Tibial nerve (tissue), 4 donors: ENCODE measurements at regions not wholly inside any gene's neighbourhood (a gene's known extent, or its start where the extent isn't known, plus 50 kb on each side); places are given as distances from the start of the nearest gene placed in this dataset.

Experiments used
- EP300 ChIP-seq, 2 donors: sonication (generic); formaldehyde crosslinking; IDR thresholded peaks; one replicate each; pipeline ENCODE4 v1.6.1; 2017; ENCODE audit warnings: antibody characterized with exemption in 2 of 2, mild to moderate bottlenecking in 1 of 2
- POLR2A ChIP-seq, 2 donors: fragments of 450-650 bp; IDR thresholded peaks; one replicate each; pipeline ENCODE4 v1.6.1; 2017; ENCODE audit warnings: antibody characterized with exemption in 2 of 2, mild to moderate bottlenecking in 2 of 2, moderate library complexity in 2 of 2
- TF ChIP-seq, protein P1 (sequence below), 5 experiments: fragments of 200-600 bp in 3 of 5; fragments of 450-650 bp in 2 of 5; sonication (generic) in 3 of 5; IDR thresholded peaks; one replicate each; pipeline ENCODE4 v1.5.1; 2016 to 2019; ENCODE audit warnings: antibody characterized with exemption in 5 of 5, mild to moderate bottlenecking in 3 of 5, moderate library complexity in 2 of 5

DNA sequence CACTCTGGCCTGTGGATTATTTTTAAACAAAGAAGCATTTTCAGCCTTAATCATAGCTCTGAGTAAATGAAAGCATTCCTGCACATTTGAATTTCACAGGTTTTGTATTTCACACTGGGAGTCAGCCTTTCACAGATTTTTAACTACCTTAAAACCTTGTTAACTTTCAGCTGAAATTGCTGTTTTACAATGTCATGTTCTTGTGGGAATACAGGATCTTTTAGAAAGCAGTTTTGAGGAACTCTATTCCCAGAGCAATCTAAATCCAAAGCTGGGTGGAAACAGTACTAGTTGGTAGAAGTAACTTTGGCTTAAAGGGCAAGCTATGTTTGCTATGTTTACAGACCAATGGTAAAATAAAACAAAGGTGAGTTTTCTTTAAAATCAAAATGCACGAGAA is 600.6 kb downstream of the KCNJ2 start:
- TF ChIP-seq EP300 (IDR thresholded peaks at IDR 0.05) (no peak), POLR2A (IDR thresholded peaks at IDR 0.05) (no peak)
- TF ChIP-seq, protein P1, sequence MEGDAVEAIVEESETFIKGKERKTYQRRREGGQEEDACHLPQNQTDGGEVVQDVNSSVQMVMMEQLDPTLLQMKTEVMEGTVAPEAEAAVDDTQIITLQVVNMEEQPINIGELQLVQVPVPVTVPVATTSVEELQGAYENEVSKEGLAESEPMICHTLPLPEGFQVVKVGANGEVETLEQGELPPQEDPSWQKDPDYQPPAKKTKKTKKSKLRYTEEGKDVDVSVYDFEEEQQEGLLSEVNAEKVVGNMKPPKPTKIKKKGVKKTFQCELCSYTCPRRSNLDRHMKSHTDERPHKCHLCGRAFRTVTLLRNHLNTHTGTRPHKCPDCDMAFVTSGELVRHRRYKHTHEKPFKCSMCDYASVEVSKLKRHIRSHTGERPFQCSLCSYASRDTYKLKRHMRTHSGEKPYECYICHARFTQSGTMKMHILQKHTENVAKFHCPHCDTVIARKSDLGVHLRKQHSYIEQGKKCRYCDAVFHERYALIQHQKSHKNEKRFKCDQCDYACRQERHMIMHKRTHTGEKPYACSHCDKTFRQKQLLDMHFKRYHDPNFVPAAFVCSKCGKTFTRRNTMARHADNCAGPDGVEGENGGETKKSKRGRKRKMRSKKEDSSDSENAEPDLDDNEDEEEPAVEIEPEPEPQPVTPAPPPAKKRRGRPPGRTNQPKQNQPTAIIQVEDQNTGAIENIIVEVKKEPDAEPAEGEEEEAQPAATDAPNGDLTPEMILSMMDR (IDR thresholded peaks at IDR 0.05), result no peak
